Prostate gland (tissue), 2 donors: ENCODE measurements at regions not wholly inside any gene's neighbourhood (a gene's known extent, or its start where the extent isn't known, plus 50 kb on each side); places are given as distances from the start of the nearest gene placed in this dataset.

Source experiments
- POLR2AphosphoS5 ChIP-seq: sonication (generic); formaldehyde crosslinking; IDR thresholded peaks from one replicate; pipeline ENCODE4 v1.6.1; 2017; ENCODE audit warnings: antibody characterized with exemption
- TF ChIP-seq, protein P1 (sequence below), 4 experiments: fragments of 200-600 bp in 2 of 4; fragments of 450-650 bp in 2 of 4; sonication (generic) in 2 of 4; IDR thresholded peaks; 1 replicate in 3 of 4; 2 replicates in 1 of 4; pipeline ENCODE4 v1.5.1; 2016 to 2019; ENCODE audit warnings: antibody characterized with exemption in 4 of 4, mild to moderate bottlenecking in 2 of 4, moderate library complexity in 2 of 4

GRCh38 chr13:105783261-105783660 lies 752.2 kb downstream of the EFNB2 start:
- TF ChIP-seq, protein P1, sequence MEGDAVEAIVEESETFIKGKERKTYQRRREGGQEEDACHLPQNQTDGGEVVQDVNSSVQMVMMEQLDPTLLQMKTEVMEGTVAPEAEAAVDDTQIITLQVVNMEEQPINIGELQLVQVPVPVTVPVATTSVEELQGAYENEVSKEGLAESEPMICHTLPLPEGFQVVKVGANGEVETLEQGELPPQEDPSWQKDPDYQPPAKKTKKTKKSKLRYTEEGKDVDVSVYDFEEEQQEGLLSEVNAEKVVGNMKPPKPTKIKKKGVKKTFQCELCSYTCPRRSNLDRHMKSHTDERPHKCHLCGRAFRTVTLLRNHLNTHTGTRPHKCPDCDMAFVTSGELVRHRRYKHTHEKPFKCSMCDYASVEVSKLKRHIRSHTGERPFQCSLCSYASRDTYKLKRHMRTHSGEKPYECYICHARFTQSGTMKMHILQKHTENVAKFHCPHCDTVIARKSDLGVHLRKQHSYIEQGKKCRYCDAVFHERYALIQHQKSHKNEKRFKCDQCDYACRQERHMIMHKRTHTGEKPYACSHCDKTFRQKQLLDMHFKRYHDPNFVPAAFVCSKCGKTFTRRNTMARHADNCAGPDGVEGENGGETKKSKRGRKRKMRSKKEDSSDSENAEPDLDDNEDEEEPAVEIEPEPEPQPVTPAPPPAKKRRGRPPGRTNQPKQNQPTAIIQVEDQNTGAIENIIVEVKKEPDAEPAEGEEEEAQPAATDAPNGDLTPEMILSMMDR (IDR thresholded peaks at IDR 0.05): no peak
- TF ChIP-seq POLR2AphosphoS5: no peak
